PC-3 (cell line): ENCODE measurements at regions not wholly inside any gene's neighbourhood (a gene's known extent, or its start where the extent isn't known, plus 50 kb on each side); places are given as distances from the start of the nearest gene placed in this dataset.

Experiments used
- ATAC-seq: fragments of 200-7000 bp; cut with Tn5 transposase; 2 replicates; pipeline ENCODE4 v1.9.1; 2020; ENCODE audit warnings: mild to moderate bottlenecking, moderate library complexity
- BruUV-seq: library from RNA; stranded (reverse); fragments of 400-500 nt; replicated peaks from 2 replicates; lab custom pipeline; 2021; lab: Mats Ljungman, UMichigan
- CTCF ChIA-PET: fragments of 300-600 bp; sonication (Branson Sonifier 250); formaldehyde crosslinking; loops from one replicate; lab custom pipeline; 2022; ENCODE audit warnings: antibody characterized with exemption; lab: Charles Lee
- POLR2A ChIA-PET: fragments of 300-600 bp; sonication (Branson Sonifier 250); formaldehyde crosslinking; loops from one replicate; lab custom pipeline; 2022; ENCODE audit warnings: antibody characterized with exemption; ENCODE audit not compliant: unreplicated experiment; lab: Charles Lee
- DNase-seq: peaks from one replicate; pipeline ENCODE4 v3.0.0-alpha.2; 2015
- H2AFZ ChIP-seq: fragments of 300-600 bp; sonication (generic); 2 replicates; pipeline ENCODE4 v1.6.0; 2016; ENCODE audit warnings: antibody characterized with exemption, low read length
- H3F3A ChIP-seq: fragments of 300-600 bp; sonication (generic); one replicate; pipeline ENCODE4 v1.6.0; 2017; ENCODE audit warnings: antibody characterized with exemption, low read length, control low read depth, mild to moderate bottlenecking; ENCODE audit not compliant: unreplicated experiment
- H3K27ac ChIP-seq: fragments of 300-600 bp; sonication (generic); 2 replicates; pipeline ENCODE4 v1.5.1; 2016; ENCODE audit warnings: mild to moderate bottlenecking, low read length
- H3K27me3 ChIP-seq: fragments of 300-600 bp; sonication (generic); 2 replicates; pipeline ENCODE4 v1.6.1; 2016; ENCODE audit warnings: low read length, mixed read lengths
- H3K36me3 ChIP-seq: fragments of 300-600 bp; sonication (generic); 2 replicates; pipeline ENCODE4 v1.6.1; 2016; ENCODE audit warnings: low read depth, mixed run types, low read length, mixed read lengths
- H3K4me1 ChIP-seq: fragments of 300-600 bp; sonication (generic); 2 replicates; pipeline ENCODE4 v1.5.1; 2016; ENCODE audit warnings: low read length; ENCODE audit not compliant: insufficient read depth
- H3K4me2 ChIP-seq: fragments of 300-600 bp; sonication (generic); 2 replicates; pipeline ENCODE4 v1.6.0; 2016; ENCODE audit warnings: low read length
- H3K4me3 ChIP-seq: fragments of 300-600 bp; sonication (generic); 2 replicates; pipeline ENCODE4 v1.5.1; 2016; ENCODE audit warnings: mild to moderate bottlenecking, low read length, mixed read lengths
- H3K79me2 ChIP-seq: fragments of 300-600 bp; sonication (generic); 2 replicates; pipeline ENCODE4 v1.6.1; 2017; ENCODE audit warnings: low read length, mixed read lengths
- H3K9ac ChIP-seq: fragments of 300-600 bp; sonication (generic); 2 replicates; pipeline ENCODE4 v1.6.0; 2016; ENCODE audit warnings: mild to moderate bottlenecking, low read length
- H3K9me2 ChIP-seq: fragments of 300-600 bp; sonication (generic); replicated peaks from 2 replicates; pipeline ENCODE4 v1.6.1; 2016; ENCODE audit warnings: mixed run types, low read length, mixed read lengths
- H3K9me3 ChIP-seq: fragments of 300-600 bp; sonication (generic); 2 replicates; pipeline ENCODE4 v1.6.1; 2016; ENCODE audit warnings: low read length, mixed read lengths
- H4K20me1 ChIP-seq: fragments of 300-600 bp; sonication (generic); 2 replicates; pipeline ENCODE4 v1.6.1; 2016; ENCODE audit warnings: low read length, mixed read lengths
- CTCF ChIP-seq: fragments of 300-600 bp; sonication (generic); conservative IDR thresholded peaks from 2 replicates; pipeline ENCODE4 v1.5.1; 2017; ENCODE audit warnings: antibody characterized with exemption, low read depth, mild to moderate bottlenecking, low read length
- EZH2 ChIP-seq: fragments of 300-600 bp; sonication (generic); IDR thresholded peaks from one replicate; pipeline ENCODE4 v1.6.1; 2017; ENCODE audit warnings: antibody characterized with exemption, mild to moderate bottlenecking, low read length; ENCODE audit not compliant: unreplicated experiment
- EZH2phosphoT487 ChIP-seq: fragments of 300-600 bp; sonication (generic); IDR thresholded peaks from 2 replicates; pipeline ENCODE4 v1.6.1; 2018; ENCODE audit warnings: mild to moderate bottlenecking, antibody characterized with exemption, low read length, borderline replicate concordance
- intact Hi-C: fragments of 100-400 bp; cut with micrococcal nuclease; formaldehyde crosslinking; loops from 2 replicates; pipeline ENCODE4 v1.9.0; 2023

DNA sequence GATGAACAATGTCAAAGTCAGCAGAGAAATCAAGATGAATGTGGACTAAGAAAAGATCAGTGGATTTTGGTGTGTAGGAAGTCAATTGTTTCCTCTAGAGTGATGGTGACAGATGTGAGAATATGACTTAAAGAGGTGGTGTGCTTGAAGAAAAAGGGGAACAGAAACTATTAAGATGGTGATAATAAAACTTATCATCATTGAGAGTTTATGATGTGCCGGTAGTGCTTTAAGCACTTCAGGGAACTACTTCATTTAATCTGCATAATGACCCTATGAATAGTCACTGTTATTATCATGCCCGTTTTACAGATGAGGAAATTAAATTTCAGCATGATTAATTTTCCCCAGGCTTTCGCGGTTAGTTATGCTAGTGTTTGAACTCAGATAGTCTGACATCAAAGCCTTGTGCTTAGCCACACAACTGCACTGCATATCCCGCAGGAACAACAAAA lies 246.9 kb upstream of the LRRC7 start:
- no peak for ATAC-seq
- no peak overlapping the region for H2AFZ ChIP-seq
- TF ChIP-seq EZH2phosphoT487, result no peak
- TF ChIP-seq CTCF, result no peak
- no peak for TF ChIP-seq EZH2
- no peak overlapping the region for H3K4me3 ChIP-seq
- H4K20me1 ChIP-seq, result no peaks in the 10 kb centered on the region
- DNase-seq, result no peak
- no peaks in the 10 kb centered on the region for H3K9me3 ChIP-seq
- no peaks in the 10 kb centered on the region for H3K4me1 ChIP-seq
- H3K9me2 ChIP-seq, result no peaks in the 10 kb centered on the region
- 0 out of 2 replicates have a peak, but pooled peaks cover 5% of the 10 kb centered on the region for H3K27me3 ChIP-seq
- POLR2A ChIA-PET, result no interaction called here
- no peak overlapping the region for H3K27ac ChIP-seq
- H3K4me2 ChIP-seq, result no peak overlapping the region
- no peaks in the 10 kb centered on the region for H3K36me3 ChIP-seq
- H3K9ac ChIP-seq, result no peak overlapping the region
- H3K79me2 ChIP-seq, result no peaks in the 10 kb centered on the region
- H3F3A ChIP-seq, result no peaks in the 10 kb centered on the region
- intact Hi-C loops, result no loop called here
- CTCF ChIA-PET, result no interaction called here
- BruUV-seq, result no TSS peak

DNA sequence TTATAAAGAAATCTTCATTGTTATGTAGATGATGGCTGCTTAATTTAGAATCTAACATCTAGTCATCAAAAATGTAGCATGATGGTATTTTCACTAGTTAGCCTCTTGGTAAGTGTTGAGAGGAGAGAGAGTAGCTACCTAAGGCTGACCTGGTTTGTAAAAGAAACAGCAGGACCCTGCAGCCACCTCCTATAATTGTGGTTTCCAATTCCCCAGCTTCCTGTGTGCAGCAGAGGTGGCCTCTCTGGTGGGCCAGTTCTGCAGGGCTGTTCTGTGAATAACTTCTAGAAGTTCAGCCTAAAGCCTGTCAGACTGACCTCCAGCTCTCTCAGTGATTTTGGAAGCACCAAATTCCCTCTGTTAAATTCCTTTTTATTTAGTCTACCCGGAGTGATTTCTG lies 246.4 kb upstream of the LRRC7 start:
- no peaks in the 10 kb centered on the region for H3K79me2 ChIP-seq
- H3K9ac ChIP-seq, result no peak overlapping the region
- TF ChIP-seq CTCF, result no peak
- TF ChIP-seq EZH2, result no peak
- TF ChIP-seq EZH2phosphoT487, result no peak
- no peak overlapping the region for H3K4me2 ChIP-seq
- H3K27me3 ChIP-seq, result 0 out of 2 replicates have a peak, but pooled peaks cover 5% of the 10 kb centered on the region
- no peak overlapping the region for H3K4me3 ChIP-seq
- ATAC-seq (no peak), DNase-seq (no peak)
- POLR2A ChIA-PET, result no interaction called here
- no peaks in the 10 kb centered on the region for H3K9me2 ChIP-seq
- H3K9me3 ChIP-seq, result no peaks in the 10 kb centered on the region
- no peak overlapping the region for H3K27ac ChIP-seq
- H3K4me1 ChIP-seq, result no peaks in the 10 kb centered on the region
- H3F3A ChIP-seq, result no peaks in the 10 kb centered on the region
- no peaks in the 10 kb centered on the region for H4K20me1 ChIP-seq
- BruUV-seq, result no TSS peak
- intact Hi-C loops, result no loop called here
- CTCF ChIA-PET, result no interaction called here
- H2AFZ ChIP-seq, result no peak overlapping the region
- H3K36me3 ChIP-seq, result no peaks in the 10 kb centered on the region

DNA sequence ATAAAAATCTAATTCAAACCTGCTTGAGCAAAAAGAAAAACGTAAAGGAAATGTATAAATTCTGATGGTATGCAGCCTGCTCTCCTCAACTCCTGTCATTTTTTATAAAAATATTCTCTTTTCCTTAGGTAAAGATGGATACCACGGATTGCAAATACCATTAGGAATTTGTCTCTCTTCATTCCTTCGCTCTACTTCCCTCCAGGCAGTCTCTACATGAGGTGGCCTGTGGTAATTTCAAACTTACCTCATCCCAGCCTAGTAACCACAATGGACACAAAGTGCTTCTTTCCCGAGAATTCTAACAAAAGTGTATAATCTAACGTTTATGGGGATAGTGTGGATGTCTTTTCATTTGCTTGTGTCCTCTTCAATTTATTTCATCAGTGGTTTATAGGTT lies 239.5 kb upstream of the LRRC7 start:
- Histone ChIP-seq H3K79me2 (no peaks in the 10 kb centered on the region), H3F3A (no peaks in the 10 kb centered on the region), H2AFZ (no peak overlapping the region), H3K4me1 (no peaks in the 10 kb centered on the region), H3K4me3 (no peak overlapping the region), H3K9ac (no peak overlapping the region), H3K9me2 (no peaks in the 10 kb centered on the region), H4K20me1 (no peaks in the 10 kb centered on the region), H3K36me3 (no peaks in the 10 kb centered on the region), H3K4me2 (no peak overlapping the region), H3K9me3 (0 out of 2 replicates have a peak, but pooled peaks cover 2% of the 10 kb centered on the region), H3K27ac (no peak overlapping the region), H3K27me3 (peaks cover 9% of the 10 kb centered on the region; the same call in 1 of the 2 replicates)
- intact Hi-C loops, result no loop called here
- DNase-seq, result no peak
- no peak for ATAC-seq
- TF ChIP-seq EZH2phosphoT487, result no peak
- TF ChIP-seq CTCF, result no peak
- no peak for TF ChIP-seq EZH2
- BruUV-seq, result no TSS peak
- POLR2A ChIA-PET, result no interaction called here
- CTCF ChIA-PET, result no interaction called here
